COLO668 (cell line): ENCODE measurements at regions not wholly inside any gene's neighbourhood (a gene's known extent, or its start where the extent isn't known, plus 50 kb on each side); places are given as distances from the start of the nearest gene placed in this dataset.
"Not testable (repeated sequence)": the region's sequence is repeated elsewhere in the genome, so short reads cannot be mapped to it uniquely, and the experiment has no call there.

Experiments used
- DNase-seq: peaks from one replicate; lab custom pipeline; 2025; ENCODE audit not compliant: unreplicated experiment; lab: John Stamatoyannopoulos, UW

DNA sequence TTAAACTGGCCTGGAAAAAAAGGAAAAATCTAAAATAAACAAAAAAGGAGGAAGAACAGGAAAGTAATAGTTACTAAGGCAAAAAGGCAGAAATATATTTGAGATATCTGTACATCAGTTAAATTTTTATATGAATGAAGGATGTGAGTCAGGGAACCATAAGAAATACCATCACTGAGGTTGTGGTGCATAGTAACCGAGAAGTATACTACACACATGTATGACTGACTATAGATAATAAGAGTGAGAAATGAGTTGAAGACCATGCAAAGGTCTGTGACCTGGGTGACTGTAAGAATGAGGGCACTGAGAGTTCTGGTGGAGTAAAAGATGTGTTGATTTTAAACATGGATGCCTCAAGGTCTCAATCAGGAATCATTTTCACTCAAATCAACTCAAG, 220.6 kb upstream of the FAM241A start:
- DNase-seq: no peak

DNA sequence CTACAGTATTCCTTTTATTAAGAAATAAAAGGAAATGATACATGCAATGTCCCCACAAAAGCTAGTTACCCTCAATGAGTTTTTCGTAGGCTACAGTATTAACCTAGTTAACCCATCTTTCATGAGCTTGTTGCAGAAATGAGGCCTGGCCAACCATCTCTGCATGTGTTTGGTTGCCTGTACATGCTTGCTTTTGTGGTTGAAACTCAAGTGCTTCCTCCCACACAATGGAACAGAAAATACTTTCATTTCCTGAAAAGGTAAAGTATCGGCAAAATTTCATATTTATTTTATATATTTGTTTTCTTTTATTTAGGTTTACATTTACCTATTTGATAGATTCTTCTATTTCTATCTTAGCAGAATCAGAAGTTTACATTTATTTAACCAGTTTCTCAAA, 214.6 kb upstream of the FAM241A start:
- DNase-seq: no peak

DNA sequence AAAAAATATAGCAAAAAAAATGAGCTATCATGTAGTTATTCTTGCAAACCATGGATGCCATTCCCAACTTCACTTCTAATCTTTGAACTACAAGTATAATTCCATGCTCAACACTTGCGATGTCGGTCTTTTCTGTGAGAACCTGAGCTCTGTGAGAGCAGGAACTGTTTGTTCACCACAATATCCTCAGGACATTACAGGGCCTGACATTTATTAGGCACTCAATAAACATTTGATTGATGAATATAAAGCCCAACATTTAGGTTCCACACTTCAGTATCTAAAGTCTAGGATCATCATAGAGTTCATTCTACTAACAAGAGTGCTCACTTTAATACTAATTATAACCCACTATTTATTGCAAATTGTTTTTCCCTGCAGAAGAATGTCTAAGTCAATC, 211.6 kb upstream of the FAM241A start:
- DNase-seq: no peak

DNA sequence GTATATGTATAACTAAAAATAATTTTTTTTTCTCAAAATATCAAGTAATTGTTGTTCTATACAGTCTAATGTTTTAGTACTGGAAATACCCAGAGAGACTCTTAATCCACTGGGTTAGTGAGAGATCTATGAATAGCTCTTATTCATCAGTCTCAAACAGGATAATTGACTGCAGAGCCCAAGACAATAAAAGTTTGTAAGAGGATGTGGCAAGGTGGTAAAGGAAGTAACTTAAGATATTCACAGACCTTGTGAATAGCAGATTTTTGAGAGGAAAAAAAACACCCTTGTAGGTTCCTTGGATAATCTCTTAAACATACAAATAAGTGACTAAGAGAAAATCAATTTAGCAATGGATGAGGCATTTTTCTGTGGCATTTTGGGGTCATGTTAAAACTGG, 210.9 kb upstream of the FAM241A start:
- no peak for DNase-seq

DNA sequence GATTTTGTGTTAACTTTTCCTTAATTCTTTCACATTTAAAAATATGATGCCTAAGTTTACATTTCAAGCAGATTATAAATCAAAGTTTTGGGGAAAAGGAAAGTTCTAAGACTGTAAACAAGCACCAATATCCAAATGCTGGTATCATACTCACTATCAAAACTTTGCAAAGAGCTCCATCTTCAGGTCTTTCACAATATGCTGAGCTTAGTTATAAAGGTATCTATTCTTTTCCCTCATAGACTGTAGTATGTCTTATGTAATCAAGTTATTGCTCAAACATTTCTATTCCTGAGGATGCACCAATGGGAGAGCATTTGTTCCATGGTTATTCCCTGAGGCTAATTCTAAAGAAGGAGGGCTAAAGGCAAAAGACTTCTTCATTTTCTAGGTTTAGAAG, 207.9 kb upstream of the FAM241A start:
- DNase-seq: no peak

DNA sequence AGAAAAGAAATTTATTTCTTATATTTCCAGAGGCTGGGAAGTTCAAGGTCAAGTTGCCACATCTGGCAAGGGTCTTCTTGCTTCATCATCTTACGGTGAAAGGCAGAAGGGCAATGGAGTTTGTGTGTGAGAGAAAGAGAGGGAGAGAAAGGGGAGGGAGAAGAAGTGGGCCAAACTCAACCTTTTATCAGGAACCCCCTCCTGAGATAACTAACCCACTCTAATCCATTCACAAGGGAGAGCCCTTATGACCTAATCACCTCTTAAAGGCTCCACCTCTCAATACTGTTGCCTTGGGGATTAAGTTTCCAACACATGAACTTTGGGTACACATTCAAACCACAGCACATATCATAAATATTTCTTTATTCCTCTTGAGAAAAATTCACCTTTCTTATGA, 203.3 kb upstream of the FAM241A start:
- DNase-seq: no peak

DNA sequence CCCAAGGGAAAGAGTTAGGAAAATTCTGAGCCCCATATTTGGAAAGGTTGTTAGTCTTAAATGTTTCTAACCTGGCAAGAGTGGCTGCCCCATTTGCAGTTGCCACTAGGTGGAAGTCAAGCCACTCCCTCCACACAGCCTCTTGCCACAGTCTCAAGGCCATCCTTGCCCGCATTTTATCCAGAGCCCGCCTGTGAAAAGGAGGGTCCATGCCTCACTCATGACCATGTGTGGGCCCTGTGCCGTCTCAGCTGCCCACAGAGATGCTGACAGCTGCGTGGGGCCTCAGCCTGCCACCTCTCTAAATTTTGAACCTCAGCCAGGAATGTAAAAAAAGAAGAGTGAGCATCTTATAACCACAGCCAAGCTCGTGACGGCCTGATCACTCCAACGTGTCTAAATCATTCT, 201.5 kb upstream of the FAM241A start:
- DNase-seq: peak; percentile 5

DNA sequence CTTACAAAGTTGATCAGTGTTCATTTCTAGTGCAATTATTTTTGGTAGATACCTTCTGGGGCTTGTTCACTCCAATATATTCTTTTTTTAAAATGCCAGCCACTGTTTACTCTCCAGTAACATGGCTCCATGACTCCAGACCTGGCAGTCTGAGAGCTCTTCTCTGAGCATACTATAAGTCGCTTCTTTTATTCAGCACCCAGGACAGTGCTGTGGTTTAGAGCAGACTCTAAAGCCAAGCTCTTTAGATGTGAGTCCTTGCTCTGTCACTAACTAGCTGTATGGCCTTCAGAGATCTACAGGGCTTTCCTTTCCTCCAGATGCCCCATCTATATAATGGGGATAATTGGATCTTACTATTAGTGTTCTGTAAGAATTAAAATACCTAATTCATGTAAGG, 200.2 kb upstream of the FAM241A start:
- DNase-seq: no peak

DNA sequence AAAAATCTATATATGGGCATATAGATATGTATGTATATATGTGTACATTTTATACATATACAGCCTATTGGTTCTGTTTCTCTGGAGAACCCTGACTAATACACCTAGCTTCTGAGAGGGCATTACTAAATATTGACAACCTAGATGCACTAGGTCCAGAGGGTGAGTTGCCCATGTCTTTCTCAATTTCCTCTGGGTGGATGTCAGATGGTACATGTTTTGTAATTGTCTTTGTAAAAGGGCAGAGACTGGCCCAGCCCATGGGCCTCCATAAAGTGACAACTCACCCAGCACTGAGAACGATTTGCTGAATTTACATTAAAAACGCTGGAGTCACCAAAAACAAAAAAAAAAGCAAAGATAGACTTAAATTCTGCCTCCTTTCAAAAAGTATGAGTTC, 198.5 kb upstream of the FAM241A start:
- no peak for DNase-seq

DNA sequence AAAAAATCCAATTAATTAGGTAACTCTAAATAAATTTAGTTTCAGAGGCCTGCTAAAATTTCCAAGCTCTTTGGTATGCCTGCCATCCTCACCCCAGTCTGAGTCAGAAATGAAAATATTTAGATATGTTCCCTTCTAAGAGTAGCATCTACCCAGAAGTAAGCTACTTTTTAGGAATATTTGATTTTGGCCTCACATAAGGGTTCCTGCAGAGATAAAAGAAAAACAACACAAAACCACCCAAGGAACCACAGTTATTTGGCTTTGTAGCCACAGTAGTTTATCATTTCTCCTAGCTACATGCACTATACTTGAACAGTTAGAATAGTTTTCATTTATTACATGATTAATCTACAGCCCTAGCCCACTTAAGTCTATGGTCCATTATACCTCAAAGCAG, 192.6 kb upstream of the FAM241A start:
- DNase-seq: no peak

DNA sequence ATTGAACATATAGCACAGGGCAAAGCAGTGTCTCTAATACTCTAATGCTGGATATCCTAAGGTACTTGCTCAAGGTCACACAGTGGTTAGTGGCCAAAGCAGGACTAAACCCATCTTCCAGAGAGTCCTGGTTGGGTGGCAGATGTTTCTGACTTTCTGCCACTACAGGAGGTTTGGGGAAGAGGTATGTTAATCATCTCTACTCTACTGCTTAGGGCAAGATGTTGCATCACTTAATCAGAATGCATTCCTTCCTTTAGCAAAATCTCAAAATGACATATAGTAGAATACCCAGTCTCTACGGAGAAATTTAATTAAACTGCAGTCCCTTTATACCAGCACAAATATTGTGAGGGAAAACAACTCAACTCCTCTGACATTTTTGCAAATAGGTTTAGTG, 190.7 kb upstream of the FAM241A start:
- DNase-seq: no peak

DNA sequence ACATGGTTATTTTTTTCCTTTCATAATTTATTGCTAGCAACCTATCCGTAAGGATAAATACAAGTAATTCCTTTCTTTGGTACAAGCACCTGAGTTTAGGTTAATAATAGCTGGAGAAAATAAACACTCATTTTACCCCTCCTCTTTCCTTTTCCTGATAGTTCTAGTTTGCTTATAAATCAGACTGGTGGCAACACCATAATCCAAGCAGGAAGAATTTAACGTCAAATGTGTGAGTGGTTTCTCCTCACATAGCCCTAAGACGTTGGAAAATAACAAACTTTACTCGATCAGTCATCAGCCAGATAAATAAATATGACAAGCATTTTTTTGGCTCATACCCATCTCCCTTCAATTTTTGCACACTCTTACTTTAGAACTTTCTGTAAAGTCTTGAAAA, 190.3 kb upstream of the FAM241A start:
- DNase-seq: no peak

DNA sequence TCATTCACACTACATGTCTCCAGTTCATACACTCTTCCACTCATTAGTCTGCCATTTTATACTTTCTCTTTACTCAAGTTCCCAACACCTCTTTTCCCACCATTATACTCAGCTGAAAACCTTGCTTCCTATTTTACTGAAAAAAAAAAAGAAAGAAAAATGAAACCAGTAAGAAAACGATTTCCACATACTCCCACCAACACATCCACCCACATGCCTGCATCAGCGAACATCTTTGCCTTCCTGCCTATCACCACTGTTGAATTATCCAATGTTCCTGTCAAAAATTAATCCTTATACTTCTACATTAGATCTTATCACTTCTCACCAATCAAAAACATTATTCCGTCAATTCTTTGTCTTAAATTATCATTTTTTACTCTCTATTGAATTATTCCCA, 188.1 kb upstream of the FAM241A start:
- DNase-seq: no peak

DNA sequence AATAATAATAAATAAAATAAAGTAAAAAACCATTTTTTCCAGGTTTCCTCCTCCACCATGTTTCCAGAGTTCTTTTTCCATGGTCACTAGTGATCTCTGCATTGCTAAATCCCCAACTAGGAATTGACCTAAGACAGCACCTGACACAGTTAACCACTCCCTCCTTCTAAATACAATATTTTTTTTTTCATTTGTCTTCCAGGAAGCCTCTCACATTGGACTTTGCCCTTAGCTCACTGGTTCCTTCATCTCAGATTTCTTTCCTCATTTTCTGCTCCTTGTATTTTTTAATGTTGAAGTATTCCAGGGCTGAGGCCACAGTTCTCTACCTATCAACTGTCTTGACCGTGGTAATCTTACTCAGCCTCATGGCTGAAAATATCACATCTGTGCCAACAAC, 187.3 kb upstream of the FAM241A start:
- DNase-seq: no peak

DNA sequence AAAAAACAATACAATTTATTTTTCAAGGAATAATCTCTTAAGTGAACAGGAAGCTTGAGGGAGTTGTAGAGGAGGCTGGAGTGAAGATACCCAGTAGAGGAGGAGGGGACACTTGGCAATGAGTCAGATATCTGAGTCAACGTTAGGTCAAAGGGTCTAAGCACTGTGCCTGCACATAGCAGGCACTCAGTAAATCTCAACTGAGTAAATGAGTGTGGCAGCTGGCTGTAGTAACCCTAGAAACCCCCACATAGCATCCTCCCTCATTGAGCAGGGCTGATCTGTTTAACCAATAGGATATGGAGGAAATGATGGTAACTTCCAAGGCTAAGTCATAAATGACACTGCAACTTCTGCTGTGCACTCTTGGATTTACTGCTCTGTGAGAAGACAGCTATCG, 186.0 kb upstream of the FAM241A start:
- DNase-seq: no peak

DNA sequence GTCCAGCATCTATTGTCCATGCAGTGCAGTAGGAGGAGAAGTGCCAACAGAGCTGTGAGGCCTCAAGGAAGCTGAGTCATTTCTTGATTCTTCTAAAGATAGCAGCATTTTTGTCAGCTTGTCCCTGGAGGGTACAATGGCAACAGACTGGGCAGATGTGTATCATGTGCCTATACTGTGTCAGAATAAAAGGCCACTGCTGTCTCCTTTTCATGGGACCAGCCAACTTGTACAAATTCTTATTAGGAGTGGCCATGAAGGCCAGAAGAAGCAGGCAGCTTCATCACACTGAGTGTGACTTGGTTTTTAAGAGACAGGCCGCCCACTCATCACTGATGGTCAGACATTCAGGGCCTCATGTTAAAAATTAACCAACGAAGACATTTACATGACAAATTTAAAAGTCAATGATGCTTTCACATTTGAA, 185.0 kb upstream of the FAM241A start:
- no peak for DNase-seq

DNA sequence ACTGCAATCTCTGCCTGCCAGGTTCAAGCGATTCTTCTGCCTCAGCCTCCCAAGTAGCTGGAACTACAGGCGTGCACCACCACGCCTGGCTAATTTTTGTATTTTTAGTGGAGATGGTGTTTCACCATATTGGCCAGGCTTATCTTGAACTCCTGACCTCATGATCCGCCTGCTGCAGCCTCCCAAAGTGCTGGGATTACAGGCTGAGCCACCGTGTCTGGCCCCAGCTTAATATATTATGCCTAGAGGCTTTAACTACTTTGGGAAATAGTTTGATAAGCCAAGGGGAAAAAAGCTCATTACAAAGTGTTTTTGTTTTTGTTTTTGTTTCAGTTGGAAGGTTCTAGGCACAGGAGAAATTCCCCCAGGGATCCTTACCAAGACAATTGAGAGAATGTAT, 184.2 kb upstream of the FAM241A start:
- not testable (repeated sequence) for DNase-seq

DNA sequence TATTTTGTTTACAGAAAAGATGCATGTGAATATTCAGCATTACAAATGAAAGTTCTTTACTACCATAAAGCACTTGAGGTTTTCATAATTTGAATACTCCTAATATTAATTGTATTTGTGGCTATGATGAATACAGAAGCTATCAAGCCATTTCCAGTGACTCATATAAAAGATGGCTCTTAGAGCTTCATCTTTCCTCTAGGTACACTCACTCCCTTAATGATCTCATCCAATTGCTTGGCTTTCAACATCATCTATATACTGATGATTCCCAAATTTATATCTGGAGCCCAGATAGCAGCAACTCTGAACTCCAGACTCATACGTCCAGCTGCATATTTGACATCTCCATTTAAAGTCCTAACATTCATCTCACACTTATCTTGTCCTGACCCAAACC, 183.4 kb upstream of the FAM241A start:
- no peak for DNase-seq

DNA sequence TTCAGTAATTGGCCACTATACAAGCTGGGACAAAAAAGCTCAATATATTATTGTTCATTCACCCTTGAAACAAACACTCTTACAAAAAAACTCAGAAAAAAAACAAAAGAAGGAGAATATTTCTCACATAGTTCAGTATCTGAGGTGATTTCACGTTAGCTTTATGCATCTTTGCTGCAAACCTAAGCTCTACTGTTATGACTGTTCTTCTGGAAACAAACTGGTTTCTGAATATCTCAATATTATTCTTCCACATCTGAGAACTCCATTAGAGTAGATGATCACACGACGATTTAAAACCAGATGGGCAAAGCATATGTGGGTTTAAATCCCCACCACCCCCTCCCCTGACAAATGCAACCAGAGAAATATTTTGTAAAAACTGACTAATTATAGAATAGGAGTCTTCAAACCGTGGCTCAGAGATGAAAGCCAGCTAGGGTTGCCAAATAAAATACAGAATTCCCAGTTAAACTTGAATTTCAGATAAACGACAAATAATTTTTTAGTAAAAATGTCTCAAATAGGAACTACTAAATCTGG, 182.0 kb upstream of the FAM241A start:
- no peak for DNase-seq

DNA sequence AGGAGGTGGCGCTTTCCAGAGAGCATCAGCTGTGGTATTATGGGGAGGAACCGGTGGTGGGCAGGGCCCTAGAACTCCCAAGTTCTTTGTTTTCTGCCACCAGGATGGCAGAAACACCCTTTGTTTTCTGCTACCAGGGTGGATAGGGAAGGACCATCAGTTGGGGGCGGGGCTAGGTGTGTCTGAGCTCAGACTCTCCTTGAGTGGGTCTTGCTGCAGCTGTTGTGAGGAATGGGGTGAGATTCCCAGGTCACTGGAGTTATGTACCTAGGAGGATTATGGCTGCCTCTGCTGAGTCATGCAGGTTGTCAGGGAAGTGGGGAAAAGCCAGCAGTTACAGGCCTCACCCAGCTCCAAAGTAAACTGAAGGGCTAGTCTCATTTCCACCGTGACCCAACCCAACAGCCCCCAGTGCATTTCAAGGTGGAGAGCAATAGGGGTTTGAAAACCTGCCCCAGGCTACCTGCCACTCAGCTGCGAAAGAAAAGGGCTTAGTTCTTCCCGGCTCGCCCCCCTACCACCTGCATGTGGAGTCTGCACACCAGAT, 167.8 kb upstream of the FAM241A start:
- no peak for DNase-seq

DNA sequence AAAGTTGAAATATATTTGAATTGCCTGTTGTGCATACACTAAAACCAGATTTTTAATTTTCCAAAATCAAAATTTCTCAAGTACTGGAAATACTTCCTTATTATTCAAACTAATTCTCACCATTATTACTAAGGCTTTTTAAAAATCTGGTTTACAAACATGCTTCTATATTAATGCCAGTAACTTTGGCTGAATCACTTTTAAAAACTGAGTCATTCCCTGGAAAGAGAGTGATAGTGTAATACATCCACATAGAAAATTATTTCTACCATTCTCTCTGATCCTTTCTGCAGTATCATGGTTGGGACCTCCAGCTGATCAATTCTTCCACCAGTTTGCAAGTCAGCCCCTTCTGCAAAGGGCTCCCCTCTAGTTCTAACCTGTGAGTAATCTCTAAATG, 165.3 kb upstream of the FAM241A start:
- no peak for DNase-seq

DNA sequence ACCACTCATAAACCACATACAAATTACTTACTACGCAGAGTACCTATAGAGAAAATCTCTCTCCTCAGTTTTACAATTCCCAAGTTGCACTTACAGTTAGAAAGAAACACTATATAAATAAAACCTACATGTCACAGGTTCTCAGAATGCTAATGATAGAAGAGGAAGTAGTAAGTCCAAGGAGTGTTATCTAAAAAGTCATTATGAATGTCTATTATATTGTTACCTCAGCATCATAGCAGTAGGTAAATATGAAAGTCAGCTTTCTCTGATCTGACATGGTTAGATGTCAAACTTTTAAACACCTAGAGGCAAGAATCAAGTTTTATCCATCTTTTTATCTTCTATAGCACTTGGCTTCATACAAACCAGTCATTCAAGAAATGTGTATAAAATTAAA, 163.2 kb upstream of the FAM241A start:
- DNase-seq: no peak

DNA sequence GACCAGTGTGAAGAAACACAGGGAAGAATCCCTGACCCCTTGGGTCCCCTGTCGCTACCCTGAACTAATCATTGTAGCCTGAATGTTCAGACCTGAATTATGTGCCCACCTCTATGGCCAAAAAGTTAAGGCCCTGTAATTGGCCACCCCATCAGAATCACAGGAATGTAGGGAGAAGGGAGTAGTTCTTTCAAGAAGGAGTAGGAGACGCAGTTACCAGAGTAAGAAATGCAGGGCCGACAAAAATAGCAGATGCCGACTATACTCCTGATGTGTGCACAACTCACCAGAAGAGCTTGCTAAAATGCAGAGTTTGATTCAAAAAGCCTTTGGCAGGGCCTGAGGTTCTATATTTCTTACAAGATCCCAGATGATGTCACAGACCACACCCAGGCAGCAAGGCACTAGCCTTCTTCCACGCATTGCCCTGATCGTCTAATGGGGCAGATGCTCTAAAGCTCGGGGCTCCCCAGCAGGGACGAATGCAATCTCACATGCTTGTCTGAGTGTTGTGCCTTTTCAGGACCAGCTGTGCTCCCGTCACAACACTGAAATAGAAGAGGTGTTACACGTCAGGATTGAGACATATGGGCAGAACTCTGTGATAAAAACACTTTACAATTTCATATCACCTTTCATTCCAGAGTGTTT, 161.0 kb upstream of the FAM241A start:
- no peak for DNase-seq
